Activated T-cell treated with anti-CD3 and anti-CD28 coated beads, Interleukin-2, amount 50 U/mL, for 24 hours (primary cell): ENCODE measurements at regions not wholly inside any gene's neighbourhood (a gene's known extent, or its start where the extent isn't known, plus 50 kb on each side); places are given as distances from the start of the nearest gene placed in this dataset.
"Not testable (repeated sequence)": the region's sequence is repeated elsewhere in the genome, so short reads cannot be mapped to it uniquely, and the experiment has no call there.

ENCODE experiments used
- DNase-seq: peaks from one replicate; pipeline ENCODE4 v3.0.0-alpha.2; 2020
- H3K27ac Mint-ChIP-seq: 2 replicates; pipeline ENCODE4 v1.8.0; 2020; ENCODE audit warnings: mild to moderate bottlenecking, mixed read lengths
- H3K27me3 Mint-ChIP-seq: 2 replicates; pipeline ENCODE4 v1.8.0; 2020; ENCODE audit warnings: mixed read lengths
- H3K36me3 Mint-ChIP-seq: 2 replicates; pipeline ENCODE4 v1.8.0; 2020; ENCODE audit warnings: low read depth, mixed read lengths
- H3K4me1 Mint-ChIP-seq: 2 replicates; pipeline ENCODE4 v1.8.0; 2020; ENCODE audit warnings: low read depth, mixed read lengths
- H3K4me3 Mint-ChIP-seq: 2 replicates; pipeline ENCODE4 v1.8.0; 2020; ENCODE audit warnings: mild to moderate bottlenecking, moderate library complexity, mixed read lengths
- H3K9me3 Mint-ChIP-seq: 2 replicates; pipeline ENCODE4 v1.8.0; 2020; ENCODE audit warnings: mixed read lengths

DNA sequence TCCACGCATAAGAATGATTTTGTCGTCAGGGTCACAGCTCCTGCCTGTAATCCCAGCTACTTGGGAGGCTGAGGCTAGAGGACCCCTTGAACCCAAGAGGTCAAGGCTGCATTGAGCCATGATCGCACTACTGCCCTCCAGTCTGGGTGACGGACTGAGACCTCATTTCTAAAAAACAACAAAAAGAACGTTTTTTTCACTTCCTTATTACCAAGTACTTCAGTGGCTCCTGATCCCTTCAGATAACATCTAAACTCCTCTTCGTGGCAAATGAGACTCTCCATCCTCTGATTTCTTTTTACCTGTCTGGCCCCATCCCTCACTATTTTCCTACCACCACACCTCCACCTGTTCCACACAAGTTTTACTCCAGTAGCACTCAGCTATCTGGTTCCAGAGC lies 105.4 kb upstream of the TLK1 start:
- Mint-ChIP-seq H3K4me1 (peaks cover 19% of the 10 kb centered on the region), H3K27me3 (no peaks in the 10 kb centered on the region), H3K9me3 (no peaks in the 10 kb centered on the region), H3K27ac (no peak overlapping the region), H3K36me3 (no peaks in the 10 kb centered on the region), H3K4me3 (no peak overlapping the region)
- DNase-seq: no peak

DNA sequence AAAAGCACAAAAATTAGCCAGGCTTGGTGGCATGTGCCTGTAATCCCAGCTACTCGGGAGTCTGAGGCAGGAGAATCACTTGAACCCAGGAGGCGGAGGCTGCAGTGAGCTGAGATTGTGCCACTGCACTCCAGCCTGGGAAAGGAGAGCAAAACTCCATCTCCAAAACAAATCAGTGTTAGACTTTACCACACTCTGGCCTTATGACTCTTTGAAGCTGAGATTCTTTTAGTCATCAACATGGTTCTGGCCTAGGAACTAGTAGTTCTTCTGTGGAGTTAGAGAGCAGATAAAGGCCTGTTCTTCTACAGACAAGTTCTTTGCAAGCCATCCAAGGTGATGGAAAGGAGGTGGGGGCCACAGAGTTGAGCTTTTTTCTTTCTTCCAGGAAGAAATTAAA lies 100.8 kb upstream of the TLK1 start:
- Mint-ChIP-seq H3K4me1 (peaks cover 35% of the 10 kb centered on the region), H3K27ac (peak overlapping the region; percentile 35)
- H3K9me3 Mint-ChIP-seq, DNase-seq, H3K36me3 Mint-ChIP-seq, H3K4me3 Mint-ChIP-seq, H3K27me3 Mint-ChIP-seq: not testable (repeated sequence)

DNA sequence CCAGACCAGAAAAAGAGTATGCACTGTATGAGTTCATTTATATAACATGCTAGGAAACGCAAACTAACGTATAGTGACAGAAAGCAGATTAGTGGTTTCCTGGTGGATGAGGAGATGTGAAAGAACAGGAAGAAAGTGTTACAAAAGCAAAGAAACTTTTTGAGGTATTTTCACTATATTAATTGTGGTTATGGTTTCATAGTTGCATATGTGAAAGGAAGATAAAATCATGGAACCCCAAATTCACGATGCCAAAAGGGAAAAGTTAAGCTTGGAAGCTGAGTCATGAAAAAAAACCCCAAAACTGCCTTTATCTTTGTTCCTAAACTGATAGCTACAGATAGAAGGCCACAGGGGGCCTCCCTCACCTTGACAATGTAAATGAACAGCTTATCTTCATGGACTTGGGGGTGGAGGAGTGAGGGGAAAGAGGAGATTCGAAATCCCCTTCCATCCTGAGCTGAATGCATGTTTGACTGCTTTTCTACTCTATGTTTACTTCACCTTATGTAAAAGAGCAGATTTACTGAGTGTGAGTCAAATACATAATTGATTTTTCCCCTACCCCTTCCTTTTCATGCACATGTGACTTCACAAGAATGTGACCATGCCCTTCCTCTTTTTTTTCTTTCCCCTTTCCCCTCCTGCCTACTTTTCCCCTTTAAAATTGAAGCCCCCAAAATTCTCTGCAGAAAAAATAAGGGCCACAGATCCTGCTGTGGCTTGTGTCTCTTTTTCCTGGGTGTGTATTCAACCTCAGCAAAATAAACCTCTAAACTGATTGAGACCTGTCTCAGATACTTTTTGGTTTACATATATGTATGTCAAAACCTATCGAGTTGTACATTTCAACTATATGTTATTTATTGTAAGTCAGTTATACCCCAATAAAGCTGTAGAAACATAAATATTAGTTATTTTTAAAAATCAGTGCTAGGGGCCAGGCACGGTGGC lies 100.1 kb upstream of the TLK1 start:
- Mint-ChIP-seq H3K27ac (peak overlapping the region; percentile 33), H3K9me3 (no peaks in the 10 kb centered on the region), H3K4me3 (no peak overlapping the region), H3K36me3 (no peaks in the 10 kb centered on the region), H3K27me3 (no peaks in the 10 kb centered on the region), H3K4me1 (peaks cover 35% of the 10 kb centered on the region)
- DNase-seq: peak; percentile 35

DNA sequence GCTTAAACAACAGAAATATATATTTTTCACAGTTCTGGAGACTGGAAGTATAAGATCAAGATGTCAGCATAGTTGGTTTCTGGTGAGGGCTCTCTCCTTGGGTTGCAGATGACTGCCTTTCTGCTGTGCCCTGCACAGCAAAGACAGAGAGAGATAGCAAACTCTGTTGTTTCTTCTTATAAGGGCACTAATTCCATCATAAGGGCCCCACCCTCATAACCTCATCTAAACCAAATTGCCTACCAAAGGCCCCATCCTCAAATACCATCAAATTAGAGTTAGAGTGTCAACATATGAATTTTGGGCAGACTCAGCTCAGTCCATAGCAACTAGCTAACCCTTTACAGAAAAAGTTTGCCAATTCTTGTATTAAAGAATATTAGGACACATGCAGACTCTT lies 94.0 kb upstream of the TLK1 start:
- peaks cover 13% of the 10 kb centered on the region for H3K4me1 Mint-ChIP-seq
- no peaks in the 10 kb centered on the region for H3K36me3 Mint-ChIP-seq
- no peaks in the 10 kb centered on the region for H3K27me3 Mint-ChIP-seq
- H3K4me3 Mint-ChIP-seq: no peak overlapping the region
- DNase-seq: no peak
- no peaks in the 10 kb centered on the region for H3K9me3 Mint-ChIP-seq
- H3K27ac Mint-ChIP-seq: no peak overlapping the region

DNA sequence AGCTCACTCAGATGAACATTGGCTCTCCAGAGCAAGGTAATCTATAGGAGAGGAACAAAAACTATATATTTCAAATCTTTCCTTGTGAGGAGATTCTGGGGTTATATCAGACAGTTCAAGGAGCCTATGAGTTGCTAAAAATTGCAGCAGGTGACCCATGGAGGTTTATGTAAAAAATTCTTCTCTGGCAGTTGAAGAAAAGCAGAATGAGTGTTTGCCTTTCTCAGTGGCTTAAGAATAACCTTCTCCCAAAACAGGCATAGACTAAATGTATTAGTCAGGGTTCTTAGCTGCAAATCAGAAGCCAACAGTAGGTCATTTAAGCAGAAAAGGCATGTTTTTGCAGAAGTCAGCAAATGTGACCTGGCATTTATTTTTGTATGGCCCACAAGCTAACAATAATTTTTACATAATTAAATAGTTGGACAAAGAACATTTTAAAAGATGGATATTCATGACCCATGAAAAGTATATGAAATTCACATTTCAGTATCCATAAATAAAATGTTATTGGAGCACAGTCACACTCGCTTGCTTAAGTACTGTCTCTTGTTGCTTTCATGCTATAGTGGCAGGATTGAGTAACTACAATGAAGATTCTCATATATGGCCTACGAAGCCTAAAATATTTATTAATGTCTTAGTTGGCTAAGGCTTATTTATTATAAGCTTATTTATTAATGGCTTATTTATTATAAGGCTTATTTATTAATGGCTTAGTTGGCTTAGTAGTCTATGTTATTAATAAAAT lies 93.4 kb upstream of the TLK1 start:
- H3K9me3 Mint-ChIP-seq: no peaks in the 10 kb centered on the region
- no peaks in the 10 kb centered on the region for H3K36me3 Mint-ChIP-seq
- H3K4me1 Mint-ChIP-seq: peaks cover 18% of the 10 kb centered on the region
- H3K27me3 Mint-ChIP-seq: no peaks in the 10 kb centered on the region
- no peak overlapping the region for H3K27ac Mint-ChIP-seq
- H3K4me3 Mint-ChIP-seq: no peak overlapping the region
- no peak for DNase-seq

DNA sequence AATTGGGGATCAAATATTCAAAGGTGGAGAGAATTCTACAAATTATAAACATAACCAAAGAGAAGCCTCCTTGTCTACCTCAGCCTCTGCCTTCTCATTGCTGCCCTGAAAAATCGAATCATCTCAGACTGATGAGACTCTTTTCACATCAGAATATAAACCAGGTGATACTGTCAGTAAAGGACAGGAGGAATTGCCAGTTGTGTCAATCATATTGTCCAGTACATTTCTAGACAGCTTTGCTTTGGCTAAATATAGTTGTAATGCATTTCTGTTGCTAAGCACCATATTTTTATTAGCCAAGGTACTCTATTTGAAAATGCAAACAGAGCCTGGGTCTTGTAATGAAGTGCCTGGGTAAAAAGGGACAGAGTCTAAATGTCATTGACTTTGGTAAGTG lies 92.6 kb upstream of the TLK1 start:
- H3K27ac Mint-ChIP-seq: no peak overlapping the region
- no peaks in the 10 kb centered on the region for H3K9me3 Mint-ChIP-seq
- no peaks in the 10 kb centered on the region for H3K36me3 Mint-ChIP-seq
- no peaks in the 10 kb centered on the region for H3K27me3 Mint-ChIP-seq
- H3K4me1 Mint-ChIP-seq: peaks cover 25% of the 10 kb centered on the region
- DNase-seq: no peak
- H3K4me3 Mint-ChIP-seq: no peak overlapping the region

DNA sequence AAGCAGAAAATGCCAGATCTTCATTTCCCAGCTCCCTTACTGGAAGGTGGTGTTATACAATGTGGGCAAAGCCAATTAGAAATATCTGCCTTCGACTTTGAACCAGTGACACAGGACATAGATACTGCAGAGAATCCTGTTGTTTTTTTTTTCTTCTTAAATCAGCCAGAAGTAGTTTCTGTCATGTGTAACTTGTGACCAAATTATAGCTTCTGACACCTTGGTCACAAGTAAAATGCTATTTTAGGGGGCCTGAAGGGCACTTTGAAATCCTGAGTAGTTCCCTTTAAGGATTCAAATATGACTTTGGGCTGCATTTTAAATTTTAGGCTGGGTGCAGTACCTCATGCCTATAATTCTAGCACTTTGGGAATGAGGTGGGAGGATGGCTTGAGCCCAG lies 89.0 kb upstream of the TLK1 start:
- Mint-ChIP-seq H3K4me3 (no peak overlapping the region), H3K27ac (no peak overlapping the region), H3K4me1 (peaks cover 57% of the 10 kb centered on the region), H3K9me3 (peaks cover 17% of the 10 kb centered on the region), H3K36me3 (peaks cover 2% of the 10 kb centered on the region), H3K27me3 (no peaks in the 10 kb centered on the region)
- no peak for DNase-seq

DNA sequence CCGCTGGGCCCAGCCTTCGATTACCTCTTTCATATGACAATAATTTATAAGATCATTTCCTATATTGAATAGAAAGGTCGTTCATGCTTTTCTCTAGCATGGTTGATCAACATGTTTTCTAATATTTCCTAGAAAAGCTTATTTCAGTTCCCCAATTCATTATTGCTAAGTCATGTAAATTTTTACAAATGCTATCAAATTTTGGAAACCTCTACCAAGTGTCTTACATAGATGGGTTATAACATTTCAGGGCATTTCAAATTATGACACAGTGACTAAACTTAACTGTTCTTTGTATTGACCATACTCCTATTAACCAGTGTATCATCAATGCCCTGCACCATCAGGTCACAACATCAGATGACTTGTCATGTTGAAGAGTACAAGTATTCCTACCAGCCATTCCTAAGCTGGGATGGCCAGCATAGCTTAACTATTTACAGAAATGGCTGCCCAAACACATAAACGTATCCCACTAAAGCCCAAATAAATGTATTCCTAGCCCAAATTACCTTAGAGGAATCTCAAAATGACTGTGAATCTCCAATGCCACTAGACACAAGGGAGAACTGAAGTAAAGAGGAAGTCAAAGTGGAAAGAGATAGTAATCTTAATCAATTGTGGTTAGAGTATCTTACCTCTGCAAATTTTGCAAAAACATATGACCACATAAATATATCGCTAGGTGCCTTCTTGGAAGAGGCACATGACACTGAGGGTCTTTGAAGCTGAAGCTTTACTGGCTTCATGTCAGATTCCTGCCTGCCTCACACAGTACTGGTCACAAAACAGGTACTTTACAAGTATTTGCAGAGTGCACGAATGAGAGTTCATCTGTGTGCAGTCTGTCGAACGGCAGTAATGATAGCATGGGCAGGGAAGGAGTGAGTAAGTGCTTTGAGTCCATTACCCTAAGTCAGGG lies 87.3 kb upstream of the TLK1 start:
- DNase-seq: no peak
- Mint-ChIP-seq H3K27ac (peak overlapping the region; percentile 32), H3K27me3 (no peaks in the 10 kb centered on the region), H3K9me3 (peaks cover 20% of the 10 kb centered on the region), H3K4me3 (peak overlapping the region; percentile 5), H3K36me3 (peaks cover 2% of the 10 kb centered on the region), H3K4me1 (peaks cover 59% of the 10 kb centered on the region)

DNA sequence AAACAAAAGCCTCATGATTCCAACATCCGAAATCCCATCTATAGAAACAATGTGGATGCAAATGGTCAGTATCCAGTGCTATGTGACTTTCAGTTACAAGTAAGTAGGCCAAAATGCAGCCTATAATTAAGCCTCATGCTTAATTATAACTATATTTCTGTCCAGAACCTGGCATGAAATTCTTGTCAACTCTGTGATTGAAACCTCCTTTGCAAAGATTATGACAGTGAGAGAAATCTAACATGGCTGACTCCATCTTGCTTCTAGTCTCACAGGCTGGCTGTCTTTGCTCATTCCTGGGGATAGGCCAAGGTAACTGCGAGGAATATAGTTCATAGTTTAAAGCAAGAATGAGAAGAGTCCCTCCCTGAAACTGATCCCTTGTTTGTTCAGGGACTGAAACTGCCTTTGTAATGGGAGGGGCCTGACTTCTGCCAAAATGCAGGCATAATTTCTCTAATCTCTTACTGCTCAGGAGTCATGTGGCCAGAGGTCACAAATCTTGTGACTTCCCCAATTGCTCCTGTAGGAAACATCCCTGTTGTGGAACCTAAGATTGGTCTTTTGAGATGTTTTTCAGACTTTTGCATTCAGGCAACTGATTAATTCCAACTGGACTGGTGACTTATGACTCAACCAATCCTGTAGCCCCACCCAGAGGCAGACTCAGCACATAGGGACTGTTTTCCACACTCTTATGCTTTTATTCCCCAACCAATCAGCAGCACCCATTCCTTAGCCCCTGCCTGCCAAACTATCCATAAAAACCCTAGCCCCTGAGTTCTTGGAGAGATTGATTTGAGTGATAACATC lies 84.5 kb upstream of the TLK1 start:
- H3K27me3 Mint-ChIP-seq: no peaks in the 10 kb centered on the region
- peaks cover 57% of the 10 kb centered on the region for H3K4me1 Mint-ChIP-seq

DNA sequence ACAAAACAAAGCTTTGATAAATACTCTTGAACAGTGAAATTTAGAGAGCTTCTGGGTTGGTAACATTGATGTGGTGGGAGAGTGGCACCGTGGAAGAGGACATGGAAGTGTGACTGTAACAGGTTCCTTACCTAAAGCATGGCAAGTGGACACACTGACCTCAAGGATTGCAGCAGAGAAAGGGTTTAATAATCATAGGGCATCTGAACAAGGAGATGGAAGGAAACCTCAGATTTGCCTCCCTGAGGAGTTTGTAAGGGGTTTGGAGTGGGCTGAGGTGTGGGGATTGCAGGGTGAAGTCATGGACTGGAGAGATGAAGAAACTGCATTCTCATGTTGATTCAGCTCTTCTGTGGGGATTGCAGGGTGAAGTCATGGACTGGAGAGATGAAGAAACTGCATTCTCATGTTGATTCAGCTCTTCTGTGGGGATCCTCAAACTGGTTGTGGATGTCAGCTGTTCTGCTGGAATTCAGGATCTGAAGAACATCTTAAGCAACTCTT lies 83.8 kb upstream of the TLK1 start:
- Mint-ChIP-seq H3K4me1 (peaks cover 51% of the 10 kb centered on the region), H3K27ac (no peak overlapping the region), H3K36me3 (peaks cover 2% of the 10 kb centered on the region), H3K27me3 (no peaks in the 10 kb centered on the region), H3K4me3 (no peak overlapping the region), H3K9me3 (peaks cover 20% of the 10 kb centered on the region)
- DNase-seq: no peak

More for the DNA sequence above, 84.5 kb upstream of the TLK1 start:
- Mint-ChIP-seq H3K27ac (no peak overlapping the region), H3K4me3 (no peak overlapping the region), H3K36me3 (peaks cover 2% of the 10 kb centered on the region), H3K9me3 (peaks cover 20% of the 10 kb centered on the region)
- DNase-seq: no peak

DNA sequence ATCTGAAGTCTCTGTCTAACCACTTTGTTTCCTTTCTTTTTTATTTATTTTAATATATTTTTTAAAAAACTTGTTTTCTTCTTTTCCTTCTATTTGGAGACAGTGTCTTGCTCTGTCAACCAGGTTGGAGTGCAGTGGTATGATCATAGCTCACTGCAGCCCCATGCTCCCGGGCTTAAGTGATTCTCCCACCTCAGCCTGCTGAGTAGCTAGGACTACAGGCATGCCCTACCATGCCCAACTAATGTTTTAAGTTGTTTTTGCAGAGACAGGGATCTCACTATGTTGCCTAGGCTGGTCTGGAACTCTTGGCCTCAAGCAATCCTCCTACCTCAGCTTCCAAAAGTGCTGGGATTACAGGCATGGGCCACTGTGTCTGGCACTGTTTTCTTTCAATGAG lies 81.1 kb upstream of the TLK1 start:
- Mint-ChIP-seq H3K9me3 (peaks cover 17% of the 10 kb centered on the region), H3K27ac (no peak overlapping the region), H3K36me3 (no peaks in the 10 kb centered on the region), H3K27me3 (no peaks in the 10 kb centered on the region), H3K4me1 (peaks cover 31% of the 10 kb centered on the region), H3K4me3 (no peak overlapping the region)
- no peak for DNase-seq

DNA sequence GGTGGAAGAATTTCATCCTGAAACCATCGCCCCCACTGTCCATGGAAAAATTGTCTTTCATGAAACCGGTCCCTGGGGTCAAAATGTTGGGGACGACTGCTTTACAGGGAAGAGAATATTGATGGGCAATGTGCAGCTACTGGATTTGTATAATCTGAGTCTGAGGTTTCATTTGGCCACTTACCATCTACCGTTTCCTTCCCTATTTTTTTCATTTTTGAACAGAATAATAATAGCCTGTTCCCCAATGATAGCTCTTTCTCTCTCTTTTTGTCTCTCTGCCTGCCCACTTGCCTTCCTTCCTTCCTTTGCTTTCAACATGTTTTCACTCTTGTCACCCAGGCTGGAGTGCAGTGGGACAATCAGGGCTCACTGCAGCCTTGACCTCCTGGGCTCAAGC lies 78.3 kb upstream of the TLK1 start:
- H3K9me3 Mint-ChIP-seq: no peaks in the 10 kb centered on the region
- no peaks in the 10 kb centered on the region for H3K36me3 Mint-ChIP-seq
- no peak overlapping the region for H3K27ac Mint-ChIP-seq
- no peaks in the 10 kb centered on the region for H3K27me3 Mint-ChIP-seq
- DNase-seq: no peak
- H3K4me1 Mint-ChIP-seq: peaks cover 9% of the 10 kb centered on the region
- H3K4me3 Mint-ChIP-seq: no peak overlapping the region

DNA sequence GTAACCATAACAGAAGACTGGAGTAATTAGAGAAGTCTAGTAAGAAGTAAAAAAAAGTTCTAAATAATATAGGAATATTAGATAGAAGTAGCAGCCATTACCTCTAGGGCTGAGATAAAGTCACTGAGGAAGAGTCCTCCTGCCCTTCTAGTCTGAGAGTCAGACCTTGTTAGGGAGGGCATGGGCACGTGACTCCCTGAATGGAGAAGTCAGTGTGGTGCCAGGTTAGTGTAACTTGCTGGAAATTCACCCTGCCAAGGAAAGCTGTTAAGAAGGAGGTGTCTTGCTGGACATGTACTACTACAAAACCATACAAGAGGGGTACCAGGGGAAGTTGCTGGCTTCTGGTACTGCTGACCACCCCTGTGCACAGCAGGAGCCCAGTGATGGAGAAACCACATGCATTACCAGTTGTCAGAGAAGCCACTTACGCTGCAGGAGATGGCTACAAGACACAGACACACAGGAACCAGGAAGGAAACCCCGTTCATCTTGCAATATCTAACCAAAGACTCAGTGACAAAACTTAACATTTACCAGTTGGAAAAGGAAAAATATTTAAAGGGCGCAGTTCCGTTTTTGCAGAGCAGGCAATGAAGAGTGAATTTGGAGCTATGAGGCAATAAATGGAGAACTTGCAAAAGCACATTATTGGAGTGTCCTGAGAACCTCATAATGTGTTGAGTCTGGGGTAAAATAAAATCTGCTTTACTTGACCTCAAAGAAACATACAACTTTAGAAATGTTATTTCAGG lies 77.2 kb upstream of the TLK1 start:
- Mint-ChIP-seq H3K4me3 (no peak overlapping the region), H3K9me3 (no peaks in the 10 kb centered on the region), H3K27me3 (no peaks in the 10 kb centered on the region), H3K36me3 (no peaks in the 10 kb centered on the region), H3K4me1 (peaks cover 9% of the 10 kb centered on the region), H3K27ac (no peak overlapping the region)
- DNase-seq: no peak
